HEK293T (cell line): ENCODE measurements at regions not wholly inside any gene's neighbourhood (a gene's known extent, or its start where the extent isn't known, plus 50 kb on each side); places are given as distances from the start of the nearest gene placed in this dataset.

ENCODE experiments used
- ARNT ChIP-seq: fragments of 450-650 bp; IDR thresholded peaks from 2 replicates; pipeline ENCODE4 v1.6.1; 2017; ENCODE audit warnings: mild to moderate bottlenecking
- BHLHE40 ChIP-seq: fragments of 450-650 bp; IDR thresholded peaks from 2 replicates; pipeline ENCODE4 v1.6.1; 2016; ENCODE audit warnings: mild to moderate bottlenecking, moderate library complexity, borderline replicate concordance
- CTBP1 ChIP-seq: fragments of 450-650 bp; IDR thresholded peaks from 2 replicates; pipeline ENCODE4 v1.6.1; 2016; ENCODE audit warnings: borderline replicate concordance
- ELF4 ChIP-seq: fragments of 450-650 bp; IDR thresholded peaks from 2 replicates; pipeline ENCODE4 v1.6.1; 2017; ENCODE audit warnings: antibody characterized with exemption
- FOXK2 ChIP-seq: fragments of 450-650 bp; IDR thresholded peaks from 2 replicates; pipeline ENCODE4 v1.6.1; 2016; ENCODE audit warnings: mild to moderate bottlenecking
- FOXM1 ChIP-seq: fragments of 450-650 bp; IDR thresholded peaks from 2 replicates; pipeline ENCODE4 v1.6.1; 2017; ENCODE audit warnings: mild to moderate bottlenecking, borderline replicate concordance
- L3MBTL2 ChIP-seq: fragments of 450-650 bp; conservative IDR thresholded peaks from 2 replicates; pipeline ENCODE4 v1.6.1; 2016; ENCODE audit warnings: mild to moderate bottlenecking
- LEF1 ChIP-seq: fragments of 450-650 bp; IDR thresholded peaks from 2 replicates; pipeline ENCODE4 v1.6.1; 2017; ENCODE audit warnings: mild to moderate bottlenecking, borderline replicate concordance
- NFRKB ChIP-seq: fragments of 450-650 bp; IDR thresholded peaks from 2 replicates; pipeline ENCODE4 v1.6.1; 2016; ENCODE audit warnings: mild to moderate bottlenecking, moderate library complexity
- PKNOX1 ChIP-seq: fragments of 450-650 bp; IDR thresholded peaks from 2 replicates; pipeline ENCODE4 v1.6.1; 2016
- SP1 ChIP-seq: fragments of 450-650 bp; IDR thresholded peaks from 2 replicates; pipeline ENCODE4 v1.6.1; 2017
- SUZ12 ChIP-seq: fragments of 450-650 bp; IDR thresholded peaks from 2 replicates; pipeline ENCODE4 v1.6.1; 2016; ENCODE audit warnings: mild to moderate bottlenecking
- TARDBP ChIP-seq: fragments of 450-650 bp; IDR thresholded peaks from 2 replicates; pipeline ENCODE4 v1.6.1; 2016
- ZNF384 ChIP-seq: fragments of 450-650 bp; IDR thresholded peaks from 2 replicates; pipeline ENCODE4 v1.6.1; 2016

- TF ChIP-seq CTBP1 (no peak), BHLHE40 (no peak), LEF1 (no peak), ELF4 (no peak), ARNT (no peak), SP1 (no peak), TARDBP (no peak), PKNOX1 (no peak), SUZ12 (no peak), FOXM1 (no peak), FOXK2 (no peak), NFRKB (no peak), ZNF384 (no peak), L3MBTL2 (no peak)
These were observed 144.0 kb upstream of the IQSEC1 start for GRCh38 chr3:13217253-13217652.
